ENCODE measurements at regions not wholly inside any gene's neighbourhood (a gene's known extent, or its start where the extent isn't known, plus 50 kb on each side); places are given as distances from the start of the nearest gene placed in this dataset.

DNA sequence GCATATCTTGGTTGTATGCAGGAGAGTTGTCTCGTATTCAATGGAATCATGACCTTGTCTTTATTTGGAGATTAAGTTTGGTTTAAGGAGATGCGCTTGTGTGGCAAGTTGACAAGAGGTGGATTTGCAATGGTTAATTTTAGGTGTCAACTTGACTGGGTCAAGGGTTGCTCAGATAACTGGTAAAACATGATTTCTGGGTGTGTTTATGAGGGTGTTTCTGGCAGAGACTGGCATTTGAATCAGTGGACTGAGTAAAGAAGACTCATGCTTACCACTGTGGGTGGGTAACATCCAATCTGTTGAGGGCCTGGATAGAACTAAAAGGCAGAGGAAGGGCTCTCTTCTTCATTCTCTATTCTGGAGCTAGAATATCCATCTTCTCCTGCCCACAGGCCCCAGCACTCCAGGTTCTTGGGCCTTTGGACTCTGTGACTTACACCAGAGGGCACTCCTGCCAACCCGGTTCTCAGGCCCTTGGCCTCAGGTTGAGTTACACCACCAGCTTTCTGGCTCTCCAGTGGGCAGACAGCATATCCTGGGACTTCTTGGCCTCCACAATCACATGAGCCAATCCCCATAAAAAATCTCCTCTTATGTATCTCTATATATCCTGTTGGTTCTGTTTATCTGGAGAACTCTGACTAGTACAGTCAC, 141.5 kb upstream of the ARID2 start:
- no peak overlapping the region for H3K27ac ChIP-seq (ENCODE audit: extremely low read length, insufficient read depth, low read length)
- H3K4me1 ChIP-seq (ENCODE audit: insufficient read depth, low read length), result no peaks in the 10 kb centered on the region
- FAIRE-seq (no peak), DNase-seq (ENCODE audit: low spot score) (no peak), ATAC-seq (no peak)
- peaks cover 3 to 7% of the 10 kb centered on the region in 2 experiments; a peak in 3 of 5 replicates for H3K27me3 ChIP-seq (ENCODE audit: control insufficient read depth in 1 of 2, insufficient read depth in 2 of 2, low read length in 2 of 2)
- no TSS peak for BruUV-seq (replicated peaks)
- TF ChIP-seq KLF12 (CRISPR knock-in tag; IDR thresholded peaks at IDR 0.05; ENCODE audit: borderline replicate concordance) (no peak), SIX4 (CRISPR knock-in tag; IDR thresholded peaks at IDR 0.05) (no peak), WIZ (CRISPR knock-in tag; IDR thresholded peaks at IDR 0.05) (no peak), SMYD3 (CRISPR knock-in tag; IDR thresholded peaks at IDR 0.05) (no peak), THYN1 (CRISPR knock-in tag; IDR thresholded peaks at IDR 0.05; ENCODE audit: borderline replicate concordance, low read depth) (no peak), FOSL1 (CRISPR knock-in tag; IDR thresholded peaks at IDR 0.05; ENCODE audit: borderline replicate concordance) (no peak), HDAC2 (CRISPR knock-in tag; IDR thresholded peaks at IDR 0.05) (no peak), MYNN (CRISPR knock-in tag; IDR thresholded peaks at IDR 0.05; ENCODE audit: low read depth) (no peak), ZNF614 (CRISPR knock-in tag; IDR thresholded peaks at IDR 0.05; ENCODE audit: borderline replicate concordance) (no peak), ZBTB1 (CRISPR knock-in tag; IDR thresholded peaks at IDR 0.05; ENCODE audit: borderline replicate concordance) (no peak), CC2D1A (CRISPR knock-in tag; IDR thresholded peaks at IDR 0.05) (no peak), ONECUT2 (CRISPR knock-in tag; IDR thresholded peaks at IDR 0.05) (no peak)
- TF ChIP-seq, protein P1, sequence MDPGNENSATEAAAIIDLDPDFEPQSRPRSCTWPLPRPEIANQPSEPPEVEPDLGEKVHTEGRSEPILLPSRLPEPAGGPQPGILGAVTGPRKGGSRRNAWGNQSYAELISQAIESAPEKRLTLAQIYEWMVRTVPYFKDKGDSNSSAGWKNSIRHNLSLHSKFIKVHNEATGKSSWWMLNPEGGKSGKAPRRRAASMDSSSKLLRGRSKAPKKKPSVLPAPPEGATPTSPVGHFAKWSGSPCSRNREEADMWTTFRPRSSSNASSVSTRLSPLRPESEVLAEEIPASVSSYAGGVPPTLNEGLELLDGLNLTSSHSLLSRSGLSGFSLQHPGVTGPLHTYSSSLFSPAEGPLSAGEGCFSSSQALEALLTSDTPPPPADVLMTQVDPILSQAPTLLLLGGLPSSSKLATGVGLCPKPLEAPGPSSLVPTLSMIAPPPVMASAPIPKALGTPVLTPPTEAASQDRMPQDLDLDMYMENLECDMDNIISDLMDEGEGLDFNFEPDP (CRISPR knock-in tag; conservative IDR thresholded peaks at IDR 0.05), result no peak
- TF ChIP-seq, protein P2, sequence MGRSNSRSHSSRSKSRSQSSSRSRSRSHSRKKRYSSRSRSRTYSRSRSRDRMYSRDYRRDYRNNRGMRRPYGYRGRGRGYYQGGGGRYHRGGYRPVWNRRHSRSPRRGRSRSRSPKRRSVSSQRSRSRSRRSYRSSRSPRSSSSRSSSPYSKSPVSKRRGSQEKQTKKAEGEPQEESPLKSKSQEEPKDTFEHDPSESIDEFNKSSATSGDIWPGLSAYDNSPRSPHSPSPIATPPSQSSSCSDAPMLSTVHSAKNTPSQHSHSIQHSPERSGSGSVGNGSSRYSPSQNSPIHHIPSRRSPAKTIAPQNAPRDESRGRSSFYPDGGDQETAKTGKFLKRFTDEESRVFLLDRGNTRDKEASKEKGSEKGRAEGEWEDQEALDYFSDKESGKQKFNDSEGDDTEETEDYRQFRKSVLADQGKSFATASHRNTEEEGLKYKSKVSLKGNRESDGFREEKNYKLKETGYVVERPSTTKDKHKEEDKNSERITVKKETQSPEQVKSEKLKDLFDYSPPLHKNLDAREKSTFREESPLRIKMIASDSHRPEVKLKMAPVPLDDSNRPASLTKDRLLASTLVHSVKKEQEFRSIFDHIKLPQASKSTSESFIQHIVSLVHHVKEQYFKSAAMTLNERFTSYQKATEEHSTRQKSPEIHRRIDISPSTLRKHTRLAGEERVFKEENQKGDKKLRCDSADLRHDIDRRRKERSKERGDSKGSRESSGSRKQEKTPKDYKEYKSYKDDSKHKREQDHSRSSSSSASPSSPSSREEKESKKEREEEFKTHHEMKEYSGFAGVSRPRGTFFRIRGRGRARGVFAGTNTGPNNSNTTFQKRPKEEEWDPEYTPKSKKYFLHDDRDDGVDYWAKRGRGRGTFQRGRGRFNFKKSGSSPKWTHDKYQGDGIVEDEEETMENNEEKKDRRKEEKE (IDR thresholded peaks at IDR 0.05), result no peak
- TF ChIP-seq, protein P3, sequence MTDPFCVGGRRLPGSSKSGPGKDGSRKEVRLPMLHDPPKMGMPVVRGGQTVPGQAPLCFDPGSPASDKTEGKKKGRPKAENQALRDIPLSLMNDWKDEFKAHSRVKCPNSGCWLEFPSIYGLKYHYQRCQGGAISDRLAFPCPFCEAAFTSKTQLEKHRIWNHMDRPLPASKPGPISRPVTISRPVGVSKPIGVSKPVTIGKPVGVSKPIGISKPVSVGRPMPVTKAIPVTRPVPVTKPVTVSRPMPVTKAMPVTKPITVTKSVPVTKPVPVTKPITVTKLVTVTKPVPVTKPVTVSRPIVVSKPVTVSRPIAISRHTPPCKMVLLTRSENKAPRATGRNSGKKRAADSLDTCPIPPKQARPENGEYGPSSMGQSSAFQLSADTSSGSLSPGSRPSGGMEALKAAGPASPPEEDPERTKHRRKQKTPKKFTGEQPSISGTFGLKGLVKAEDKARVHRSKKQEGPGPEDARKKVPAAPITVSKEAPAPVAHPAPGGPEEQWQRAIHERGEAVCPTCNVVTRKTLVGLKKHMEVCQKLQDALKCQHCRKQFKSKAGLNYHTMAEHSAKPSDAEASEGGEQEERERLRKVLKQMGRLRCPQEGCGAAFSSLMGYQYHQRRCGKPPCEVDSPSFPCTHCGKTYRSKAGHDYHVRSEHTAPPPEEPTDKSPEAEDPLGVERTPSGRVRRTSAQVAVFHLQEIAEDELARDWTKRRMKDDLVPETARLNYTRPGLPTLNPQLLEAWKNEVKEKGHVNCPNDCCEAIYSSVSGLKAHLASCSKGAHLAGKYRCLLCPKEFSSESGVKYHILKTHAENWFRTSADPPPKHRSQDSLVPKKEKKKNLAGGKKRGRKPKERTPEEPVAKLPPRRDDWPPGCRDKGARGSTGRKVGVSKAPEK (CRISPR knock-in tag; IDR thresholded peaks at IDR 0.05; ENCODE audit: borderline replicate concordance), result no peak
- ChIA-PET CTCF (ENCODE audit: low intra/inter-chr PET ratio, low total read pairs) (no interaction called here), POLR2A (no interaction called here)
- H3K4me2 ChIP-seq (ENCODE audit: low read depth, low read length), result no peak overlapping the region
- no peaks in the 10 kb centered on the region for H3K79me2 ChIP-seq (ENCODE audit: insufficient read depth, low read length)
- H4K20me1 ChIP-seq (ENCODE audit: insufficient read depth, low read length), result no peaks in the 10 kb centered on the region
- in situ Hi-C loops (cut with HindIII; ENCODE audit: extremely low pct_ligation_motif_present, low pct_unique_long_range_greater_than_20kb) (no loop called here), intact Hi-C loops (cut with micrococcal nuclease; ENCODE audit: unreplicated experiment) (no loop called here)
- no peak overlapping the region for H3K9ac ChIP-seq (ENCODE audit: insufficient read depth, low read depth, low read length)
- no peaks in the 10 kb centered on the region for H3K9me3 ChIP-seq (ENCODE audit: low read length)
- H3K36me3 ChIP-seq (replicated peaks in 1 of 2; ENCODE audit: control insufficient read depth in 1 of 2, insufficient read depth in 2 of 2, low read length in 2 of 2), result no peaks in the 10 kb centered on the region
- no peak overlapping the region for H2AFZ ChIP-seq (ENCODE audit: low read length)
- H3K4me3 ChIP-seq (replicated peaks in 1 of 3; ENCODE audit: insufficient read depth in 1 of 3, low read depth in 2 of 3, low read length in 3 of 3), result no peak overlapping the region
- WGBS (ENCODE audit: low lambda C conversion rate), result 20% methylated on average over 3 of the region's 3 CpGs
